GM06990 (cell line): ENCODE measurements at regions not wholly inside any gene's neighbourhood (a gene's known extent, or its start where the extent isn't known, plus 50 kb on each side); places are given as distances from the start of the nearest gene placed in this dataset.

Experiments
- DNase-seq: peaks from one replicate; pipeline ENCODE4 v3.0.0-alpha.2; 2011; ENCODE audit not compliant: insufficient read length; ENCODE audit errors: extremely low read depth
- H3K27me3 ChIP-seq: replicated peaks from 2 replicates; pipeline ENCODE4 v1.6.0; 2011; ENCODE audit warnings: low read length; ENCODE audit not compliant: control insufficient read depth, insufficient read depth
- H3K36me3 ChIP-seq: 2 replicates; pipeline ENCODE4 v1.5.1; 2011; ENCODE audit warnings: low read length; ENCODE audit not compliant: control insufficient read depth, insufficient read depth
- H3K4me3 ChIP-seq: replicated peaks from 2 replicates; pipeline ENCODE4 v1.5.1; 2011; ENCODE audit warnings: low read depth, mild to moderate bottlenecking, control low read depth, low read length
- CTCF ChIP-seq: IDR thresholded peaks from 2 replicates; pipeline ENCODE4 v1.5.1; 2011; ENCODE audit warnings: low read length, control low read depth, mild to moderate bottlenecking, inconsistent platforms; ENCODE audit not compliant: insufficient read depth, poor library complexity, severe bottlenecking

GRCh38 chr18:55869556-55870501 lies 281.8 kb upstream of the TCF4 start:
- H3K27me3 ChIP-seq = no peaks in the 10 kb centered on the region
- H3K36me3 ChIP-seq = no peaks in the 10 kb centered on the region
- TF ChIP-seq CTCF = no peak
- DNase-seq = no peak
- H3K4me3 ChIP-seq = no peak overlapping the region

DNA sequence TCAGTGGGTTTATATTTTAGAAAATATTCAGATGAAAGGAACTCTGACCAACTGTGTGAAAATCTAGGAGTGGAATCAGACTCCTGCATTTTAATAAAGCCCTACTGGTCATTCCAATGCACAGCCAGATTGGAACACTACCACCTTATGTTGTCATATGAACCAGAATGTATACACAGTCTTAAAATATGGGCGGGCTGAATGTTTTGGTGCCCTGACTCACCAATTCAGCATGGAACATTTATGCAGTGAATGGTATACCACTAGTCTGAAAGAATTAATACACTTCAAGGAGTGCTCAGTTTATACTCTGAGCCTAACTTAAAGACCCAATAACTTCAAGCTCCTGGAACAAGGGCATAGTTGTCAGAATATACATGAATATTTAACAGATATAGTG lies 280.9 kb upstream of the TCF4 start:
- H3K4me3 ChIP-seq = no peak overlapping the region
- DNase-seq = no peak
- no peaks in the 10 kb centered on the region for H3K27me3 ChIP-seq
- no peak for TF ChIP-seq CTCF
- H3K36me3 ChIP-seq = no peaks in the 10 kb centered on the region

DNA sequence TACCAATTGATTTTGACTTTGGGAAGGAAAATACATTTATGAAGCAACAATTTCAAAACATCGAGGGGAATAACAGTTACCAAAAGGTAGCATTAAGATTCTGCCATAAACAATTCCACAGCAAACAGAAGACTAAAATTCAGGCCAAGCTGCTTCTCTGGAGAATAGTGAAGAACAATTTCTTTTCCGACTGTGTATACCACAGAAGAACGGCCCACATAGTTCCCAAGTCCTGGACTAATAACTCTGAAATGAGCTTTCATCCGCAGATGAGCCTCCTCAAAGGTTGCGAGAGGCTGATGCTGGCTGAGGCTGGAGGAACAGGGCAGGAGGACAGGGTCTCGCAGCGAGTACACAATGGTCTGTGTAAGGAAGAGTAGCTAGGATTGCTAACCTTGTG lies 278.9 kb upstream of the TCF4 start:
- Histone ChIP-seq H3K36me3 (no peaks in the 10 kb centered on the region), H3K4me3 (no peak overlapping the region), H3K27me3 (no peaks in the 10 kb centered on the region)
- no peak for TF ChIP-seq CTCF
- no peak for DNase-seq

DNA sequence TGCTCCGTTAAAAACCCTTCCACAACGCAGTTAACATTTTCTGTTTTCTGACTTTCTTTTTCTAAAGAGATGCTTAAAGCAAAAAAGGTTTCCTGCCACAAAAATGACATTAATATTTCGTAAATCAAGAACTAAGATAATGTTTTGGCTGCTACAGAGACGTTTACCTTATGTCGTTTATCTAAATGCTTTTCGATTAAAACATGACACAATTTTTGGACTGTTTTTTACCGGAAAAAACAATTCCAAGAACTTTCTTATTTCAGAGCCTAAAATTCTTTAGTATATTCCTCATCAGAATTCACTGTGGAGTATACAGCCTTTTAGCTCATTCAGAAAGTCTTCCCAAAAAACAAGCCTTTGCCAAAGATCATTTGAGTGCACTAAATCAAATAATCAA lies 278.0 kb upstream of the TCF4 start:
- DNase-seq = no peak
- TF ChIP-seq CTCF = no peak
- H3K36me3 ChIP-seq = no peaks in the 10 kb centered on the region
- H3K27me3 ChIP-seq = no peaks in the 10 kb centered on the region
- H3K4me3 ChIP-seq = no peak overlapping the region

DNA sequence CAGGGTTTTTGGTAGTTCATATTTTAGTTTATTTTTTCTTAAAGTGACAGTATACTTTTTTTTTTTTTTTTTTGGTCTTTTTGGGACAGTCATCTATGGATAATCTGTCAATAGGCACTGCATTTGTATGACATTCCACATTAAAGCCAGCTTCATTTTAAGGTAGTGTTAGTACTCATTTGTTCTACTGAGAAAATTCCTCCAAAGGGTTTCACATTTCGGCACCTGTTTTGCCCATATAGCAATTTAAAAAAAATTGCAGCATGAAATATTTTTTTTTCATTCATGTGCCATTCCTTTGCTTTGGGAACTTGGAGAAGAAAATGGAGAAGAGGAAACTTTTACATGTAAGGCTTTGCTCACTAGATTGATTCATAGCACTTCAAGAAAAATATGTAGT lies 276.3 kb upstream of the TCF4 start:
- no peaks in the 10 kb centered on the region for H3K36me3 ChIP-seq
- no peak for DNase-seq
- no peak overlapping the region for H3K4me3 ChIP-seq
- TF ChIP-seq CTCF = no peak
- no peaks in the 10 kb centered on the region for H3K27me3 ChIP-seq
